GM23338 (cell line): ENCODE measurements at regions not wholly inside any gene's neighbourhood (a gene's known extent, or its start where the extent isn't known, plus 50 kb on each side); places are given as distances from the start of the nearest gene placed in this dataset.

Experiments used
- ATAC-seq: fragments of 200-7000 bp; cut with Tn5 transposase; 3 replicates; pipeline ENCODE4 v1.9.1; 2020
- DNase-seq: peaks from one replicate; pipeline ENCODE4 v3.0.0-alpha.2; 2015; ENCODE audit warnings: low spot score
- H2AFZ ChIP-seq: fragments of 200-600 bp; sonication (generic); 2 replicates; pipeline ENCODE4 v1.8.0; 2016; ENCODE audit warnings: antibody characterized with exemption, mild to moderate bottlenecking, moderate library complexity
- H3F3A ChIP-seq: fragments of 200-600 bp; sonication (generic); replicated peaks from 2 replicates; pipeline ENCODE4 v1.8.0; 2017; ENCODE audit warnings: antibody characterized with exemption, mixed run types, low read depth
- H3K27ac ChIP-seq: fragments of 200-600 bp; sonication (generic); 2 replicates; pipeline ENCODE4 v1.6.1; 2016; ENCODE audit warnings: low read depth
- H3K27me3 ChIP-seq: fragments of 200-600 bp; sonication (generic); 2 replicates; pipeline ENCODE4 v1.8.0; 2016; ENCODE audit warnings: mild to moderate bottlenecking, mixed run types, moderate library complexity; ENCODE audit not compliant: insufficient read depth
- H3K36me3 ChIP-seq: fragments of 200-600 bp; sonication (generic); 2 replicates; pipeline ENCODE4 v1.8.0; 2016; ENCODE audit warnings: mild to moderate bottlenecking; ENCODE audit not compliant: insufficient read depth
- H3K4me1 ChIP-seq: fragments of 200-600 bp; sonication (generic); 2 replicates; pipeline ENCODE4 v1.8.0; 2016; ENCODE audit warnings: mild to moderate bottlenecking, moderate library complexity; ENCODE audit not compliant: insufficient read depth
- H3K4me2 ChIP-seq: fragments of 200-600 bp; sonication (generic); 2 replicates; pipeline ENCODE4 v1.7.1; 2017; ENCODE audit warnings: mixed run types
- H3K4me3 ChIP-seq: fragments of 200-600 bp; sonication (generic); 2 replicates; pipeline ENCODE4 v1.6.1; 2016; ENCODE audit warnings: mixed run types
- H3K79me2 ChIP-seq: fragments of 200-600 bp; sonication (generic); replicated peaks from 2 replicates; pipeline ENCODE4 v1.8.0; 2017; ENCODE audit warnings: mild to moderate bottlenecking; ENCODE audit not compliant: insufficient read depth
- H3K9me2 ChIP-seq: fragments of 200-600 bp; sonication (generic); 2 replicates; pipeline ENCODE4 v1.8.0; 2017; ENCODE audit not compliant: insufficient read depth
- H4K20me1 ChIP-seq: fragments of 200-600 bp; sonication (generic); replicated peaks from 2 replicates; pipeline ENCODE4 v1.8.0; 2017; ENCODE audit warnings: mild to moderate bottlenecking; ENCODE audit not compliant: insufficient read depth
- H3K27ac Mint-ChIP-seq: 2 replicates; pipeline ENCODE4 v1.8.0; 2020; ENCODE audit warnings: inconsistent platforms, mild to moderate bottlenecking, moderate library complexity, mixed read lengths
- H3K27me3 Mint-ChIP-seq: 3 replicates; pipeline ENCODE4 v1.8.0; 2022; ENCODE audit warnings: low read depth, mild to moderate bottlenecking, moderate library complexity, mixed read lengths, inconsistent platforms; ENCODE audit not compliant: insufficient read depth, poor library complexity
- H3K36me3 Mint-ChIP-seq: 3 replicates; pipeline ENCODE4 v1.8.0; 2021; ENCODE audit warnings: low read depth, mild to moderate bottlenecking, inconsistent platforms, moderate library complexity, mixed read lengths
- H3K4me1 Mint-ChIP-seq: 3 replicates; pipeline ENCODE4 v1.8.0; 2020; ENCODE audit warnings: mild to moderate bottlenecking, inconsistent platforms, mixed read lengths
- H3K4me3 Mint-ChIP-seq: 3 replicates; pipeline ENCODE4 v1.8.0; 2021; ENCODE audit warnings: moderate library complexity, mild to moderate bottlenecking, inconsistent platforms, mixed read lengths
- H3K9me3 Mint-ChIP-seq: 3 replicates; pipeline ENCODE4 v1.8.0; 2020; ENCODE audit warnings: moderate library complexity, mild to moderate bottlenecking, inconsistent platforms, mixed read lengths
- CREB1 ChIP-seq: fragments of 250-450 bp; sonication (Bioruptor Pico); IDR thresholded peaks from 2 replicates; pipeline ENCODE4 v1.5.0; 2020; ENCODE audit warnings: low read depth, mild to moderate bottlenecking, moderate library complexity
- EZH2 ChIP-seq: fragments of 200-600 bp; sonication (generic); IDR thresholded peaks from one replicate; pipeline ENCODE4 v1.8.0; 2017; ENCODE audit warnings: antibody characterized with exemption, mild to moderate bottlenecking, low read depth; ENCODE audit not compliant: unreplicated experiment
- EZH2phosphoT487 ChIP-seq: fragments of 200-600 bp; sonication (generic); IDR thresholded peaks from one replicate; pipeline ENCODE4 v1.8.1; 2018; ENCODE audit warnings: antibody characterized with exemption; ENCODE audit not compliant: unreplicated experiment
- JUNB ChIP-seq: IDR thresholded peaks from one replicate; pipeline ENCODE4 v1.6.1; 2016; ENCODE audit warnings: antibody characterized with exemption; ENCODE audit not compliant: unreplicated experiment
- NANOG ChIP-seq: IDR thresholded peaks from 2 replicates; pipeline ENCODE4 v1.6.1; 2016; ENCODE audit warnings: antibody characterized with exemption, borderline replicate concordance
- POLR2AphosphoS5 ChIP-seq: IDR thresholded peaks from 2 replicates; pipeline ENCODE4 v1.6.1; 2016; ENCODE audit warnings: antibody characterized with exemption, low read depth
- STAT1 ChIP-seq: IDR thresholded peaks from one replicate; pipeline ENCODE4 v1.6.1; 2016; ENCODE audit warnings: antibody characterized with exemption; ENCODE audit not compliant: unreplicated experiment
- ZNF114 ChIP-seq: fragments of 250-450 bp; sonication (Bioruptor Pico); IDR thresholded peaks from 2 replicates; pipeline ENCODE4 v1.5.0; 2020; ENCODE audit warnings: mild to moderate bottlenecking, moderate library complexity
- ZNF331 ChIP-seq: fragments of 250-450 bp; sonication (Bioruptor Pico); IDR thresholded peaks from 2 replicates; pipeline ENCODE4 v1.5.0; 2020; ENCODE audit warnings: low read depth, mild to moderate bottlenecking, moderate library complexity
- TF ChIP-seq, protein P1 (sequence below): fragments of 250-450 bp; sonication (Bioruptor Pico); IDR thresholded peaks from 2 replicates; pipeline ENCODE4 v1.5.0; 2020; ENCODE audit warnings: mild to moderate bottlenecking, moderate library complexity
- TF ChIP-seq, protein P2 (sequence below): IDR thresholded peaks from 2 replicates; pipeline ENCODE4 v1.6.1; 2016; ENCODE audit warnings: antibody characterized with exemption
- TF ChIP-seq, protein P3 (sequence below), 2 experiments: fragments of 200-600 bp in 1 of 2; sonication (generic) in 1 of 2; conservative IDR thresholded peaks; 2 replicates each; pipeline versions ENCODE4 v1.5.1 to v1.6.1; 2016 to 2017; ENCODE audit warnings: antibody characterized with exemption in 2 of 2, low read depth in 2 of 2, mild to moderate bottlenecking in 2 of 2, moderate library complexity in 1 of 2

DNA sequence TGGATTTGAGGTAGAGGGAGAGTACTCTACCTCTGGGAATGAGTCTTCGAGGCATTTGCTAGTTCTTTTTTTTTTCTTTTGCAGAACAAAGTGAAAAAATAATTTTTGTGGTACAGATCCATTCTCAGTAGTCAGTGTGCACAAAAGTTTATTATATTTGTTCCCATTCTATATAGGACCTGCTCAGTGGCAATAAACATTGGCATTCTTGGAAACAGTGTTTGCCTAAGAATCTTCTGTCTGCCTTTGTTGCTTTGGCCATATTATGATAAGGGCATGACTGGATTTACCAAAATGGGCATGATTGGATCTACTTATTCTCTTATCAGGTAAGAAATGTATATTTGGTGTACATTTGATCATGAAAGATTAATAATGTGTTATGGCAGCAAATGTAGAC lies 583.3 kb downstream of the PLCL1 start:
- Histone ChIP-seq H3K79me2 (no peaks in the 10 kb centered on the region), H3K4me3 (no peak overlapping the region), H3K4me1 (no peaks in the 10 kb centered on the region), H3F3A (no peaks in the 10 kb centered on the region), H3K27me3 (no peaks in the 10 kb centered on the region), H2AFZ (no peak overlapping the region), H3K27ac (no peak overlapping the region), H3K9me2 (no peaks in the 10 kb centered on the region), H3K4me2 (no peak overlapping the region), H4K20me1 (no peaks in the 10 kb centered on the region), H3K36me3 (no peaks in the 10 kb centered on the region)
- Mint-ChIP-seq H3K4me3 (no peak overlapping the region), H3K27me3 (no peaks in the 10 kb centered on the region), H3K36me3 (no peaks in the 10 kb centered on the region), H3K4me1 (no peaks in the 10 kb centered on the region), H3K27ac (no peak overlapping the region), H3K9me3 (no peaks in the 10 kb centered on the region)
- ATAC-seq = no peak
- TF ChIP-seq ZNF331 (CRISPR knock-in tag) (no peak), POLR2AphosphoS5 (no peak), CREB1 (CRISPR knock-in tag) (no peak), EZH2phosphoT487 (no peak), JUNB (no peak), EZH2 (no peak), STAT1 (no peak), ZNF114 (no peak), NANOG (no peak)
- TF ChIP-seq, protein P1, sequence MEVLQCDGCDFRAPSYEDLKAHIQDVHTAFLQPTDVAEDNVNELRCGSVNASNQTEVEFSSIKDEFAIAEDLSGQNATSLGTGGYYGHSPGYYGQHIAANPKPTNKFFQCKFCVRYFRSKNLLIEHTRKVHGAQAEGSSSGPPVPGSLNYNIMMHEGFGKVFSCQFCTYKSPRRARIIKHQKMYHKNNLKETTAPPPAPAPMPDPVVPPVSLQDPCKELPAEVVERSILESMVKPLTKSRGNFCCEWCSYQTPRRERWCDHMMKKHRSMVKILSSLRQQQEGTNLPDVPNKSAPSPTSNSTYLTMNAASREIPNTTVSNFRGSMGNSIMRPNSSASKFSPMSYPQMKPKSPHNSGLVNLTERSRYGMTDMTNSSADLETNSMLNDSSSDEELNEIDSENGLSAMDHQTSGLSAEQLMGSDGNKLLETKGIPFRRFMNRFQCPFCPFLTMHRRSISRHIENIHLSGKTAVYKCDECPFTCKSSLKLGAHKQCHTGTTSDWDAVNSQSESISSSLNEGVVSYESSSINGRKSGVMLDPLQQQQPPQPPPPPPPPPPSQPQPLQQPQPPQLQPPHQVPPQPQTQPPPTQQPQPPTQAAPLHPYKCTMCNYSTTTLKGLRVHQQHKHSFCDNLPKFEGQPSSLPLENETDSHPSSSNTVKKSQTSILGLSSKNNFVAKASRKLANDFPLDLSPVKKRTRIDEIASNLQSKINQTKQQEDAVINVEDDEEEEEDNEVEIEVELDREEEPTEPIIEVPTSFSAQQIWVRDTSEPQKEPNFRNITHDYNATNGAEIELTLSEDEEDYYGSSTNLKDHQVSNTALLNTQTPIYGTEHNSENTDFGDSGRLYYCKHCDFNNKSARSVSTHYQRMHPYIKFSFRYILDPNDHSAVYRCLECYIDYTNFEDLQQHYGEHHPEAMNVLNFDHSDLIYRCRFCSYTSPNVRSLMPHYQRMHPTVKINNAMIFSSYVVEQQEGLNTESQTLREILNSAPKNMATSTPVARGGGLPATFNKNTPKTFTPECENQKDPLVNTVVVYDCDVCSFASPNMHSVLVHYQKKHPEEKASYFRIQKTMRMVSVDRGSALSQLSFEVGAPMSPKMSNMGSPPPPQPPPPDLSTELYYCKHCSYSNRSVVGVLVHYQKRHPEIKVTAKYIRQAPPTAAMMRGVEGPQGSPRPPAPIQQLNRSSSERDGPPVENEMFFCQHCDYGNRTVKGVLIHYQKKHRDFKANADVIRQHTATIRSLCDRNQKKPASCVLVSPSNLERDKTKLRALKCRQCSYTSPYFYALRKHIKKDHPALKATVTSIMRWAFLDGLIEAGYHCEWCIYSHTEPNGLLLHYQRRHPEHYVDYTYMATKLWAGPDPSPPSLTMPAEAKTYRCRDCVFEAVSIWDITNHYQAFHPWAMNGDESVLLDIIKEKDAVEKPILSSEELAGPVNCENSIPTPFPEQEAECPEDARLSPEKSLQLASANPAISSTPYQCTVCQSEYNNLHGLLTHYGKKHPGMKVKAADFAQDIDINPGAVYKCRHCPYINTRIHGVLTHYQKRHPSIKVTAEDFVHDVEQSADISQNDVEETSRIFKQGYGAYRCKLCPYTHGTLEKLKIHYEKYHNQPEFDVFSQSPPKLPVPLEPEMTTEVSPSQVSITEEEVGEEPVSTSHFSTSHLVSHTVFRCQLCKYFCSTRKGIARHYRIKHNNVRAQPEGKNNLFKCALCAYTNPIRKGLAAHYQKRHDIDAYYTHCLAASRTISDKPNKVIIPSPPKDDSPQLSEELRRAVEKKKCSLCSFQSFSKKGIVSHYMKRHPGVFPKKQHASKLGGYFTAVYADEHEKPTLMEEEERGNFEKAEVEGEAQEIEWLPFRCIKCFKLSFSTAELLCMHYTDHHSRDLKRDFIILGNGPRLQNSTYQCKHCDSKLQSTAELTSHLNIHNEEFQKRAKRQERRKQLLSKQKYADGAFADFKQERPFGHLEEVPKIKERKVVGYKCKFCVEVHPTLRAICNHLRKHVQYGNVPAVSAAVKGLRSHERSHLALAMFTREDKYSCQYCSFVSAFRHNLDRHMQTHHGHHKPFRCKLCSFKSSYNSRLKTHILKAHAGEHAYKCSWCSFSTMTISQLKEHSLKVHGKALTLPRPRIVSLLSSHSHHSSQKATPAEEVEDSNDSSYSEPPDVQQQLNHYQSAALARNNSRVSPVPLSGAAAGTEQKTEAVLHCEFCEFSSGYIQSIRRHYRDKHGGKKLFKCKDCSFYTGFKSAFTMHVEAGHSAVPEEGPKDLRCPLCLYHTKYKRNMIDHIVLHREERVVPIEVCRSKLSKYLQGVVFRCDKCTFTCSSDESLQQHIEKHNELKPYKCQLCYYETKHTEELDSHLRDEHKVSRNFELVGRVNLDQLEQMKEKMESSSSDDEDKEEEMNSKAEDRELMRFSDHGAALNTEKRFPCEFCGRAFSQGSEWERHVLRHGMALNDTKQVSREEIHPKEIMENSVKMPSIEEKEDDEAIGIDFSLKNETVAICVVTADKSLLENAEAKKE (CRISPR knock-in tag) = no peak
- TF ChIP-seq, protein P2, sequence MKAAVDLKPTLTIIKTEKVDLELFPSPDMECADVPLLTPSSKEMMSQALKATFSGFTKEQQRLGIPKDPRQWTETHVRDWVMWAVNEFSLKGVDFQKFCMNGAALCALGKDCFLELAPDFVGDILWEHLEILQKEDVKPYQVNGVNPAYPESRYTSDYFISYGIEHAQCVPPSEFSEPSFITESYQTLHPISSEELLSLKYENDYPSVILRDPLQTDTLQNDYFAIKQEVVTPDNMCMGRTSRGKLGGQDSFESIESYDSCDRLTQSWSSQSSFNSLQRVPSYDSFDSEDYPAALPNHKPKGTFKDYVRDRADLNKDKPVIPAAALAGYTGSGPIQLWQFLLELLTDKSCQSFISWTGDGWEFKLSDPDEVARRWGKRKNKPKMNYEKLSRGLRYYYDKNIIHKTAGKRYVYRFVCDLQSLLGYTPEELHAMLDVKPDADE = no peak
- TF ChIP-seq, protein P3, sequence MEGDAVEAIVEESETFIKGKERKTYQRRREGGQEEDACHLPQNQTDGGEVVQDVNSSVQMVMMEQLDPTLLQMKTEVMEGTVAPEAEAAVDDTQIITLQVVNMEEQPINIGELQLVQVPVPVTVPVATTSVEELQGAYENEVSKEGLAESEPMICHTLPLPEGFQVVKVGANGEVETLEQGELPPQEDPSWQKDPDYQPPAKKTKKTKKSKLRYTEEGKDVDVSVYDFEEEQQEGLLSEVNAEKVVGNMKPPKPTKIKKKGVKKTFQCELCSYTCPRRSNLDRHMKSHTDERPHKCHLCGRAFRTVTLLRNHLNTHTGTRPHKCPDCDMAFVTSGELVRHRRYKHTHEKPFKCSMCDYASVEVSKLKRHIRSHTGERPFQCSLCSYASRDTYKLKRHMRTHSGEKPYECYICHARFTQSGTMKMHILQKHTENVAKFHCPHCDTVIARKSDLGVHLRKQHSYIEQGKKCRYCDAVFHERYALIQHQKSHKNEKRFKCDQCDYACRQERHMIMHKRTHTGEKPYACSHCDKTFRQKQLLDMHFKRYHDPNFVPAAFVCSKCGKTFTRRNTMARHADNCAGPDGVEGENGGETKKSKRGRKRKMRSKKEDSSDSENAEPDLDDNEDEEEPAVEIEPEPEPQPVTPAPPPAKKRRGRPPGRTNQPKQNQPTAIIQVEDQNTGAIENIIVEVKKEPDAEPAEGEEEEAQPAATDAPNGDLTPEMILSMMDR (conservative IDR thresholded peaks at IDR 0.05; ENCODE audit: low read depth in 2 of 2) = no peak
- no peak for DNase-seq
